Kidney (tissue), 13 donors: ENCODE measurements at regions not wholly inside any gene's neighbourhood (a gene's known extent, or its start where the extent isn't known, plus 50 kb on each side); places are given as distances from the start of the nearest gene placed in this dataset.

Experiments used
- DNase-seq, 5 donors: peaks; one replicate each; pipeline ENCODE4 v3.0.0-alpha.2; 2013 to 2020
- FAIRE-seq: peaks from 2 replicates; lab custom pipeline; 2012; peaks lifted over from hg19 to GRCh38; lab: Jason Lieb, UNC
- H3K27ac ChIP-seq, 2 donors: one replicate each; pipeline ENCODE4 v1.7.0; 2013; ENCODE audit warnings: low read depth in 2 of 2, low read length in 2 of 2, inconsistent platforms in 1 of 2
- H3K27me3 ChIP-seq: one replicate; pipeline ENCODE4 v1.7.1; 2013; ENCODE audit warnings: low read length, inconsistent platforms; ENCODE audit not compliant: control insufficient read depth, insufficient read depth
- H3K36me3 ChIP-seq, 3 donors: one replicate each; pipeline versions ENCODE4 v1.7.0 to v1.7.1; 2013; ENCODE audit warnings: low read length in 3 of 3, control low read depth in 1 of 3, inconsistent platforms in 1 of 3; ENCODE audit not compliant: insufficient read depth in 3 of 3, control insufficient read depth in 2 of 3
- H3K4me1 ChIP-seq, 3 donors: one replicate each; pipeline versions ENCODE4 v1.7.0 to v1.7.1; 2013; ENCODE audit warnings: low read length in 3 of 3, inconsistent platforms in 1 of 3, low read depth in 1 of 3; ENCODE audit not compliant: control insufficient read depth in 2 of 3, insufficient read depth in 2 of 3
- H3K4me3 ChIP-seq, 3 donors: one replicate each; pipeline versions ENCODE4 v1.7.0 to v1.8.1; 2013; ENCODE audit warnings: low read length in 3 of 3, control low read depth in 1 of 3, inconsistent platforms in 1 of 3
- H3K9ac ChIP-seq, 3 donors: one replicate each; pipeline versions ENCODE4 v1.7.0 to v1.7.1; 2013; ENCODE audit warnings: low read length in 3 of 3, control low read depth in 1 of 3, inconsistent platforms in 1 of 3
- H3K9me3 ChIP-seq, 3 donors: one replicate each; pipeline versions ENCODE4 v1.7.0 to v1.7.1; 2013; ENCODE audit warnings: low read length in 3 of 3, control low read depth in 1 of 3, inconsistent platforms in 1 of 3; ENCODE audit not compliant: control insufficient read depth in 2 of 3, insufficient read depth in 1 of 3
- intact Hi-C: fragments of 100-400 bp; cut with DNase I; formaldehyde crosslinking; loops from one replicate; pipeline ENCODE4 v1.11.1; 2022
- TF ChIP-seq, protein P1 (sequence below): IDR thresholded peaks from 3 replicates; pipeline ENCODE4 v1.5.1; 2012; ENCODE audit warnings: mild to moderate bottlenecking, moderate library complexity, borderline replicate concordance; ENCODE audit not compliant: insufficient read depth; ENCODE audit errors: extremely low read depth
- donor health status: control.
- donor health status: control.
- donor health status: control.
- donor health status: control.
- donor health status: control.
- donor health status: DM: yes; HTN: yes; CAD: no.
- donor health status: Normal renal cell carcinoma (clear cell type).

DNA sequence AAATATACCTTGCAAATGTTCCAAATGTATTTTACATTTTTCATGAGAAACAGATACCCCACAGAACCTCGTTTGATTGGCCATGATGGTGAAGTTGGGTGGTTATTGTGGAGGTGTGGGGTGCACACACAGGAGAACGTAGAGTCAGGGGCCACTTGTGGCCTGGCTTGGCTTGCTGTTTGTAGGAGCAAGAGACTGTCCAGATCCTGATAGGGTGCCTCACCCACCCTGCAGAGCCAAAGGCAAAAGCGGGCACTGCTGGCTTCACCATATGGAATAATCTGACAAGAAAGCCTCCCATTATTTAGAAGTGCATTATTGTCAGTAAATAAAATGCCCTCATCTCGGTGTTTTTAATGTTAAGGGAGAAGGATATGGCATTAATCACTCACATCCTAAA, 330.2 kb downstream of the TEX29 start:
- intact Hi-C loops: no loop called here
- no peak overlapping the region for H3K27ac ChIP-seq
- no peaks in the 10 kb centered on the region for H3K27me3 ChIP-seq
- no peaks in the 10 kb centered on the region for H3K36me3 ChIP-seq
- H3K4me3 ChIP-seq: no peak overlapping the region
- no peaks in the 10 kb centered on the region for H3K9me3 ChIP-seq
- H3K9ac ChIP-seq: no peak overlapping the region
- TF ChIP-seq, protein P1, sequence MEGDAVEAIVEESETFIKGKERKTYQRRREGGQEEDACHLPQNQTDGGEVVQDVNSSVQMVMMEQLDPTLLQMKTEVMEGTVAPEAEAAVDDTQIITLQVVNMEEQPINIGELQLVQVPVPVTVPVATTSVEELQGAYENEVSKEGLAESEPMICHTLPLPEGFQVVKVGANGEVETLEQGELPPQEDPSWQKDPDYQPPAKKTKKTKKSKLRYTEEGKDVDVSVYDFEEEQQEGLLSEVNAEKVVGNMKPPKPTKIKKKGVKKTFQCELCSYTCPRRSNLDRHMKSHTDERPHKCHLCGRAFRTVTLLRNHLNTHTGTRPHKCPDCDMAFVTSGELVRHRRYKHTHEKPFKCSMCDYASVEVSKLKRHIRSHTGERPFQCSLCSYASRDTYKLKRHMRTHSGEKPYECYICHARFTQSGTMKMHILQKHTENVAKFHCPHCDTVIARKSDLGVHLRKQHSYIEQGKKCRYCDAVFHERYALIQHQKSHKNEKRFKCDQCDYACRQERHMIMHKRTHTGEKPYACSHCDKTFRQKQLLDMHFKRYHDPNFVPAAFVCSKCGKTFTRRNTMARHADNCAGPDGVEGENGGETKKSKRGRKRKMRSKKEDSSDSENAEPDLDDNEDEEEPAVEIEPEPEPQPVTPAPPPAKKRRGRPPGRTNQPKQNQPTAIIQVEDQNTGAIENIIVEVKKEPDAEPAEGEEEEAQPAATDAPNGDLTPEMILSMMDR: no peak
- H3K4me1 ChIP-seq: no peaks in the 10 kb centered on the region
- no peak for FAIRE-seq
- peak in 1 of 5 donors; percentile 24 for DNase-seq

DNA sequence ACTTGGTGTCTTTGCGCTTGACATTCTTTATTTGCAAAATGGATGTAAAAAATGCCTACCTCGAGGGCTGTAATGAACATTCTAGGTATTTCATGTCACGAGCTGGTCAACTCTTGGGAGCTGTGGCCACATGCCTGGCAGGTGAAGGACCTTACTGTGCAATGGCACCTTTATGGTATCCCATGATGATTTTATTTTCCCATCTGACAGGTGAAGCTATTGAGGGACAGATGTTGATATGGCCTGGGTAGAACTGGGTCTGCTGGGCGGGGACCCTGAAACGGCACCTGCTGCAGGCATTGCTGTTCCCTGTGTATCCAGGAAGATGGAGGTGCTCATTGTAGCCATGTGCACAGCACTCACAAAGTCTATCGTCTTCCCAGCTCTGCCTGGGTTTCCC, 332.2 kb downstream of the TEX29 start:
- DNase-seq (peak in 2 of 5 donors; percentile 3 to 12), FAIRE-seq (no peak)
- no peak overlapping the region for H3K4me3 ChIP-seq
- H3K27me3 ChIP-seq: no peaks in the 10 kb centered on the region
- H3K27ac ChIP-seq: no peak overlapping the region
- no peaks in the 10 kb centered on the region for H3K9me3 ChIP-seq
- intact Hi-C loops: no loop called here
- H3K9ac ChIP-seq: no peak overlapping the region
- no peaks in the 10 kb centered on the region for H3K4me1 ChIP-seq
- TF ChIP-seq, protein P1: no peak
- no peaks in the 10 kb centered on the region for H3K36me3 ChIP-seq

DNA sequence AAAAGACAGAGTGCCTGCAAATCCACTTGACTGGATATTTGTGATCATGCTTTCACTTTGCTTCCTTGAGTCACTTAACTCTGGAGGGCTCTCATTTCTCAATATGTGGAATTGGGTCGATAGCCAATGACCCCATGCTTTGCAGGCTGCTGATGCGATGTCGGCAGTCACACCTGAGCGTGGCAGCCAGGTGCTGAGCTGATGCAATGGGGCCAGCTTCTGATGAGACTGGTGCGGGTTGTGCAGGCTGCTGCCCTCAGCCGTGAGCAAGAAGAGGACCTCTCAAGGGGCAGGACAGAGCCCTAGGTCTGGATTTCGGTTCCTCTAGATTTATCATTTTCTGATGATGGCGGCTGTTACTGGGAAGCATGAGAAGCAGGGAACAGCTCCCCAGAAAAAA, 334.1 kb downstream of the TEX29 start:
- TF ChIP-seq, protein P1: no peak
- H3K9me3 ChIP-seq: no peaks in the 10 kb centered on the region
- H3K4me3 ChIP-seq: no peak overlapping the region
- H3K36me3 ChIP-seq: no peaks in the 10 kb centered on the region
- H3K27ac ChIP-seq: no peak overlapping the region
- FAIRE-seq: no peak
- intact Hi-C loops: no loop called here
- no peak overlapping the region for H3K9ac ChIP-seq
- peak in 2 of 5 donors; percentile 3 to 8 for DNase-seq
- no peaks in the 10 kb centered on the region for H3K27me3 ChIP-seq
- no peaks in the 10 kb centered on the region for H3K4me1 ChIP-seq

DNA sequence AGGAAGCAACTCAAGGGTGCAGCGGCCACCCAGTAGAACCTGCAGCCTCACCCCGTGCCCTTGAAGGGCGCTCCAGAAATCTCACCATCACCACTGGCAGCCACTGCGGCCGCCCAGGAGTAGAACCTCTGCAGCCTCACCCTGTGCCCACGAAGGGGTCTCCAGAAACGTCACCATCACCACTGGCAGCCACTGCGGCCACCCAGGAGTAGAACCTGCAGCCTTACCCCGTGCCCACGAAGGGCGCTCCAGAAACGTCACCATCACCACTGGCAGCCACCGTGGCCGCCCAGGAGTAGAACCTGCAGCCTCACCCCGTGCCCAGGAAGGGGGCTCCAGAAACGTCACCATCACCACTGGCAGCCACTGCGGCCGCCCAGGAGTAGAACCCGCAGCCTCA, 336.0 kb downstream of the TEX29 start:
- intact Hi-C loops: no loop called here
- Histone ChIP-seq H3K4me1 (no peaks in the 10 kb centered on the region), H3K27ac (no peak overlapping the region), H3K4me3 (no peak overlapping the region), H3K27me3 (no peaks in the 10 kb centered on the region), H3K9me3 (no peaks in the 10 kb centered on the region), H3K9ac (no peak overlapping the region), H3K36me3 (no peaks in the 10 kb centered on the region)
- TF ChIP-seq, protein P1: no peak
- FAIRE-seq (no peak), DNase-seq (peak in 2 of 5 donors; percentile 5 to 29)
